GM19468 (cell line): ENCODE measurements at regions not wholly inside any gene's neighbourhood (a gene's known extent, or its start where the extent isn't known, plus 50 kb on each side); places are given as distances from the start of the nearest gene placed in this dataset.
"Not testable (repeated sequence)": the region's sequence is repeated elsewhere in the genome, so short reads cannot be mapped to it uniquely, and the experiment has no call there.

Experiments used
- ATAC-seq: cut with Tn5 transposase; IDR thresholded peaks from one replicate; pipeline ENCODE4 v1.9.1; 2021; ENCODE audit warnings: mild to moderate bottlenecking, moderate library complexity, moderate number of reproducible peaks; ENCODE audit not compliant: unreplicated experiment; ENCODE audit errors: extremely low read depth

DNA sequence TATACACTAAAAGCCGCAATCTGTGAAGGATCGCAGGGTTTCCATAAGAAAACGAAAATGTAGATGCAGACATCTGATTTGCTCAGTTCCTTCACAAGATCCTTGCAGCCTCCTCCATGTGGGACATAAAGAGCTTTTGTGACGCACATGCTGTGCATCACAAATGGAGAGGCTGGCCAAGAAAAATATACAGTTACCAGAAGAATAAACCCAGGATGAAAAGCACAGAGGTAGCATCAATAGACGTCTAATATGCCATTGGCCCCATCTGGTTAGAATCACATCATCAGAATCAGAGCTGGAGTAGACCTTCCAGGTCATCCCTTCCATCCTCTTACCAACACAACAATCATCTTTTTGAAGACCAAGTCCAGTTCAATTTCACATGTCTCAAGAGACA, 517.4 kb downstream of the RAB28 start:
- no peak for ATAC-seq

DNA sequence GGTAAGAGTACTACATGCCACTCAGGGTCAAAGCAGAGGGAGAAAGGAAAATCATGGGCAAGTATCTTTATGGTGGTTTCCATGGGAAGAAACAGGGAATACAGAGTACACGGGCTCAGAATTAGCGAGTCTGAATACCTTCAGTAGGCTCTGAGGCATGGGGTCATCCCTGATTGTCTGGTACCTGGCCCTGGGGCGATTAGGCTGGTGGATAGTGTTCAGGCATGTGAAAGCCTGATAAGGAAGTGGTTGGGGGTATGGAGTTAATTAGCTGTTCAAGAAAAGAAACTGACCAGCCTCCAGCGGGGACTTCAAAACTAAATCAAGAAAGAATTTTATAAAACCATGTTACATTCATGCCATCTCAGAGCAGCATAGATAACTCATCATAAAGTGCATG, 518.8 kb downstream of the RAB28 start:
- no peak for ATAC-seq

DNA sequence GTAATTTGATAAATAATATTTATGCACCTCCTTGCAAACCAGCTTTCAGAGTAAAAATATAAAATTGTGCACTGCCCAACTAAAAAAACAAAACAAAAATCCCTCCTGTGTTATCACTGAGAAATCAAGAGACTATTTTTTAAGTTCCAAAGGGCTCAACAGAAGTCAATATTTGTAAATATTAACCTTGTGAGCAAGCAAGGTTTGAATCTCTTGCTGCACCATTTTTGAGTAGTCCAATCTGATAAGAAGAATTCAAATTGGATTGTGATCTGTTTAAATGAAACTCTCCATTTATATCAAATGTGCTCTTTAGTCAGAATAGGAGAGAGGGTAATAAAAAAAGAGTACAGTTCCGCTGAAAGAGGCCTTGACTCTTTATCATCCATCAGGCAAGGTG, 520.2 kb downstream of the RAB28 start:
- no peak for ATAC-seq

DNA sequence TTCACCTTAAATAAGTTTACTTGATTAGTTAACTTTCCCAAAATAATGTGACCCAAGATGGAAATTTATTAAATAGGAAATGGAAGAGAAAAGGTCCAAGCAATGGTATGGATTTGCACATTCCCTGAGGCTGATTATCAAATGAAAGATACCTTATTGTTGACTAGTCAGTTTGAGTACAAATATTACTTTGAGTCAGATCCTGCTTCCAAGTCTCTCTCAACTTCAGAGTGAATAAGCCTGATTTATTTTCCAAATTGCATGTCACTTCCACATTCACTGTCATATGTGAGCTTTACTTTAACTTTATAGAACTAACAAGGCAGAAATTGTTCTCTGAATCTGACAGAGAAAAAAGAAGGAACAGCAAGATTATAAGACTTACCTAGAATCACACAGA, 520.8 kb downstream of the RAB28 start:
- no peak for ATAC-seq

DNA sequence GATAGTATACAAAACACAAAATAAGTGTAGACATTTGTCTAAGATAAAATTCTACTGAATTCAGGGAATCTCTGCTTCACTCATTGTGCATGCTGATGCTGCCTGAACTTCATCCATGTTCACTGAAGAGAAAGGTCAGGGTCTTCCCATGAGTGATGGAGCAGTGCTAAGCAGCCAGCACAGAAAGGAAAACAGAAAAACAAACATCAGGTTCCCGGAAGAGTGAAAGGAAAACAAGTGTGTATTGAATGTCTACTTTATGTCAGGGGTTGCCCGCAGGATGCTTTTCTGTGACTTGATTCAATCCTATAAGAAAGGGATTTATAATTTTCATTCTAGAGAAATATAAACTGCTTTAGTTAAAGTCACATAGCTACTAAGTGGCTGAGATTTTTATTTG, 522.4 kb downstream of the RAB28 start:
- ATAC-seq: no peak

DNA sequence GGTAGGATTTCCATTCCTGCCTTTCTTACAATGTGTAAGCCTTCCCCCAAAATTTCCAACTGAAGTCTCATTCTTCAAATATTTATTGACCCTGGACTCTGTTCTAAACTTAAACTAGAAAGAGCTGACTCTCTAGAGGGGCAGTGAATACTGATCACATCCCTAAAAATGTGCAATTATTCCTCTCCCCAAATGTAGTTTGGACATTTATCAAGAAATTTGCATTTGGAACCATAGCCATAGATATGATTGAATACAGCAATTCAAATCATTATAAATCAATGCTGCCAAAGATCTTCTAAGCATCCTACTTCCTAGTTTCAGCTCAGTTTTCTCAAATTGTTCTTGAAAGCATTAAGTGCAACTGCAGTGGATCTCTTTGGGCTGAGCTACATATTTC, 525.7 kb downstream of the RAB28 start:
- ATAC-seq: no peak

DNA sequence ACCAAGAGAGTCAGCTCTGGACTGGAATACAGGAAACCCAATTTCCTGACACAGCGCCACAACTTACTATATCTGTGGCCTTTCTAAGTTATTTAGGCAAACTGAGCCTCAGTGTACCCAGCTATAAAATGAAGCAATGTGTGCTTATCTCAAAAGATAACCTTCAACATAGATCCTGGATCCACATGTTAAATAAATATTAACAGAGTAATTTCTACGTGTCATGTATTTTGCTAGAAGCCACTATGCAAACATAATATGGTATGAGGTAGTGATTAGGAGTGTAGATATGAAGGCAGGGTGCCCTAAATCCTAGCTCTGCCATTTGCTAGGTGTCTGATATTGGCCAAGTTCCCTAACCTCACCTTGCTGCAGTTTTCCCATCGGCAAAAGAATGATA, 527.0 kb downstream of the RAB28 start:
- no peak for ATAC-seq

DNA sequence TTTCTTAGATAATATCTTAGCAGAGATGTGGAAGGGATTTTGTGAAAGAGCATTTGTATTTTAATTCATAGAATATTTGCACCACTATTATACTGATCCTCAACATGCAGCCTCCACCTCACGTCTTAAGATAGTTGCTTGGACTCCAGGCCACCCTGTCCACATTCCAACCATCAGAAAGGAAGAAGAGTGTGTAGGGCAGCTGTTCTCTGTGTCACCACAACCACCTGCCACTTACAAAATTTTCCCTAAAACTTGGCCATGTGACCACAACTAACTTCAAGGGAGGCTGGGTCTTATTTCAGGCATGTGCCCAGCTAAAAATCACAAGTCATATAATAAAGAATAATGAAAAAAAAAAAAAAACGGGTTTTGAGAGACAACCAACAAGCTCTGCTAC, 528.1 kb downstream of the RAB28 start:
- ATAC-seq: no peak

DNA sequence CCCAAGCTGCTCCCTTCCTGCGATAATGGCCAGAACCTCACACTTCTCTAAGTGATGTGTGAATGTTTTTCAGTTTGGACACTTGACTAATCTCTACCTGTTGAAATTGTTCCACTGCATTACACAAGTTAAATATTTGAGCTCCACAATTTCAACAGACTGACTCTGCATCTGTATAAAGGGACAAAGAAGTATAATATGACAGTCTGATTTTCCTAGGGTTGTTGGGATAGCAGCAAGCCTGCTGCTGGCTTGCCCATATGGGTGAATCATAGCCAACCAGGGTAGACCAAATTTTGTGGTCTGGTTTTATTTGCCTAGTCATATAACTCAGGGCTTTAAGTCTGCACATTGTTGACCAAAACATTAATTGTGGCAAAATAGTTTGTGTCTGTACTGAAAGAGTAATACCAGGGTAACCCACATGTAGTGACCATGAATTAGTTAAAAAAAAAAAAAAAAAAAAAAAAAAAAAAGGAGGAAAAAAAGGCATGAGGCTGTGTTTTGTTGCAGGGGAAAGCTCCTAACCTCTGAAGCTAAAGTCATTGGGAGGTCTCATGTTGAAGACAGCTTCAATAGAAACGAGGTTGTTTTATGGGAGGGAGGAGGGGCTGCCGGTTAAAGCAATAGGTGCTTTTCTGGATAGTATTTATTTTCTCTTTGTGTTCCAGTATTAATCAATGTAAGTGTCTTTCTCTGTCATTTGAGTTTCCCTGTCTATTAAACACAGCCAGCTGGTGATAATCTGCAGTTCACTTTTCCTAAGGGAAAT, 534.2 kb downstream of the RAB28 start:
- ATAC-seq: no peak

DNA sequence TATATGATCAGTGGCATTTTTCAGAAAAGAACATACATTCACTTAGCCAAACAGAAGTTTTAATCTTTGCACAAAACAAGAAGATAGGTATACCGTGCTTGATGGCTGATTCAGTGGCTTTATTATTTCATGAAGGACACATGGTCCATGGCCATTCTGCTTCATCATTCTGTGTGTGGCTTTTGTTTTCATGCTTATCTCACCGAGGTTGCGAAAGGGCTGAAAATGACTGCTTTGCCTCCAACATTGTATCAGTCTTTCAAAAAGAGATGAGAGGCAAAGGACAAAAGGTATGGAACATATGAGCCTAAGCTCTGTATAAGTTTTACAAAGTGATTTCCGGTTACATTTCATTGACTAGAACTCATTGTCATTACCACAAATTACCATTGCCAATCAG, 541.1 kb downstream of the RAB28 start:
- ATAC-seq: no peak

DNA sequence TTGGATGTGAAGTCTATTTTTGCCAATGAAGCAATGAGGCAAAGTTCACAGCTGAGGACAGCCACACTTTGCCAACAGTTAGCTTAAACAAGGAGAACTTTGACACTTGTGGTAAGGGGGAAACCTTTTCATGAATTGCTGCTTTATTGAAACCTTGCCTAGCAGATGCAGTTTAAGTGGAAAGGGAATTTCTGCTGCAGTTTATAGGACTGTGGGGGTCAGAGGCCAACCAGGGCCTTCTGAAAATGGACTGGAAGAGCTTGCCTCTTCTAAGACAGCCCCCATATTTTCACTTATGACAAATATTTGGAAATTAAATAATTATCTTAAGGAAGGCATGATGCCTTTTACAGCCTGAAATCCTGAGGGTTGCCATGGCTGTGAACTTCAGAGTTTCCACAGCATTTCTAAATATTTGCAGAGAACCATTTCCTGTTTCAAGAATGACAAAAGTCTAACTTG, 550.3 kb downstream of the RAB28 start:
- ATAC-seq: no peak

DNA sequence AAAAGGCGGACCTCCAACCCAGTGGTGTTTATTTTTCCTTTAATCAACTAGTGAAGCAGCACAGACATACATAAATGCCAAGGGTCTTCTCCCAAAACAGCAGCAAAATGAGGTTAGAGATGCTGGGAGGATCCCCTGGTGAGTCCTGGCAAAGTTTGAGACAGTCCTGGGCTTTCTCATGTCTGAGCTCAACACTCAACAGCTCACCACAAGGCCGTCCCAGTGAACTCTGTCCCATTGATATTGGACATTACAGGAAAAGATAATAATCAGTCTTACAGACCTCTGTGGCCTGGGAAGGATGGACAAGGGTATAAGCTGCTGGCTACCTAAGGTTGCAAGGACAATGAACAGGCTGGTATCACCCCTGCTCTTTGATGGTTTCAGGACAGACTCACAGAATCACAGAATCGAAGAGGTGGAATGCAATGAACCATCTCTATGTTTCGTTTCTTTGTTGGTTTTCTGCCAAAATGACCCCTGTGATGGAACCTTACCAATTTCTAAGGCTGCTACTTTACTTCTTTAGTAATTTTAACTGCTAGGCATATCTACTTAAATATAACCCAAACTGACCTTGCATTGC, 551.8 kb downstream of the RAB28 start:
- ATAC-seq: no peak

DNA sequence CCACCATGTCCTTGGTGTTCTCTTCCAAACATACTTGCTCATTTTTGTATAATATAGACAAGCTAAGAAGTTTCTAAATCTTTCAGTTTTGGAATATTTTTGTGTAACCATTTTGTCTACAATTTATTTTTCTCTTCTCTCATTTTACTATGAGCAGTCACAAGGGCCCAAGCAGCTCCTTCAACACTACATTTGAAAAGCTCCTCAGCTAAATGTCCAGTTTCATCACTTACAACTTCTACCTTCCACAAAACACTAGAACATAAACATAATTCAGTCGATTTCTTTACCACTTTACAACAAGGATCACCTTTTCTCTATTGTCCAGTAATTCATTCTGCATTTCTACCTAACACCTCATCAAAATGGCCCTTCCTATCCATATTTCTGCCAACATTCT, 554.4 kb downstream of the RAB28 start:
- ATAC-seq: no peak

DNA sequence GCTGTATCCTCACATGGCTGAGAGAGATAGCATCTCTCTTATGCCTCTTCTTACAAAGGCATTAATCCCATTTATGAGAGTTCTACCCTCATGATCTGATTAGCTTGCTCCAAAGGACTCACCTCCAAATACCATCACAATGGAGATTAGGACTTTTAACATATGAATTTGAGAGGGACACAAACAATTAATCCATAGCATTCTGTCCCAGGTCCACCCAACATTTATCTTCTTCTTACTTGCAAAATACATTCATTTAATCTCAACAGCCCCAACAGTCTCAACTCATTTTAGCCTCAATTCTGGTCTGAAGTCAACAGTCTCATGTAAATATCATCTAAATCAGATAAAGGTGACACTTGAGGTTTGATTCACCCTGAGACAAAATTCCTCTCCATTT, 555.4 kb downstream of the RAB28 start:
- ATAC-seq: no peak

DNA sequence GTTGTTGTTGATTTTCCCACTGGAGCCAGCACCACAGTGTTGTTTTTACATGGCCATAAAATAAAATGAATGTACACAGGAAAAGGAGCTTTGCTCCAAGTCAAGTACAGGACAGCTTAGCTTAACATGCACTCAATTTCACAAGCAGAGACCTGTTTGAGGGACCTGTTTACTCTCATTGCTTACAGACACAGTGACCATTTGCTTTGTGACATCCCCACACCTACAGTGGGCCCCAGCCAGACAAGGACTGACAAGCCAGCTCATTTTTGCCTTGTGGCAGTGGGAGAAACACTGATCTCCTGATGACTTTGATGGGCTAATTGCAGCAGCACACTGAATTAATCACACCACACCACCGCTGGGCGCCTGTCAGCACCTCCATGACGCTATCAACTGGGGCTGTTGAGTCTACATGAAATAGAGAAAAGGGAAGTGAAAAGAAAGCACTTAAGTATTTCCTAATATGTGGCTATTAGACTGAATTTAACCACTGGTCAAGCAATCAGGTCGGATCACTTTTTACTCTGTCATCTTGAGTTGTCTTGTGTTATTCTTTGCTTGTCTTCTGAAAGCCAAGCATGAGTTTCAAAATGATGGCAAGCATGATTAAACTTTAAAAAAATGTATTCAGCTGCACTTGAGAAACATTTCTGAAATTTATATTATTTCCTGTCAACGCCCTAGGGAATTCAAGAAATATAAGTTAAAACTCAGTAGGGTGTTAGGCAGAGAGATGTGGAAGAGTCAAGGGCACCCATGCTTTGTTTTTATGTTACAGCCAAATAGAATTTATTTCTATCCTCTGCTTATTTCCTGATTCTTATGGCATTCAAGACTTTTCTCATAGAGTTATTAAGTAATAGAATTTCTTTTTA, 557.7 kb downstream of the RAB28 start:
- ATAC-seq: no peak

DNA sequence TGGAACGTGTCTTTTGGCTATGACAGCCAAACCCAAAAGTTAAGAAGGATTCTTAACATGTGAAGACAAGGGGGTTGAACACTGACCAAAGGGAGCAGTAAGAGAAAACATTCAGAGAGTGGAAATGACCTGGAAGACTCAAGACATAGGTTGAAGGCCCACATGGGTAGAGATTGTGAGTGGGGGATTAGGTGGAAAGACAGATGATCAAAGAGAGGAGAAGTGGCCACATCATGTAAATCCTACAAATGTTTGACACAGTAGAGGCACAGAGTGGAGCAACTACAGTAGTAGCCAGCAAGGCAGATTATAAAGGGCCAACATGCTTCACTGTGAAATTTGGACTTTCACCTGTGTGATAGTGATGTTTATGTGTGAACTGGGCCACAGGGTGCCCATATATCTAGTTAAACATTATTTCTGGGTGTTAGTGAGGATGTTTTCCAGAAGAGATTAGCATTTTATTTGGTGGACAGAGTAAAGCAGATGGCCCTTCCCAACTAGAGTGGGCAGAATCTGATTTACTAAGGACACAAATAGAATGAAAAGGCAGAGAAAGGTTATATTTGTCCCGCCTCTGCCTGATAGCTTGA, 559.3 kb downstream of the RAB28 start:
- no peak for ATAC-seq

DNA sequence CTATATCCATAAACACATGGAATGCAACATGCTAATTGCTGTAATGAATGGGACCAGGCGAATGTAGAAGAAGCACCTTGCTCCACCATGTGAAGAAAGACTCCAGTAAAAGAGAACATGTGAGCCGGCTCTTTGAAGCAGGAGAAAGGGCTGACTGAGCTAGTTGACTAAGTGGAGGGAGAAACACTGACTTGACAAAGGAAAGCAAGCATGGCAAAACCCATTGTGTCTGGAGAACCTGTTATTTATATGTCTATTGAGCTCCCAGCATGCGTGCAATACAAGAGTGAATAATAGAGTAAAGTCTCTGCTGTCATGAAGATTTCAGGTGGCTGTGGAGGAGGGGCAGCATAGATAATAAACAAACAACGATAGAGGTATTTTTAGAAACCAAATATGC, 559.9 kb downstream of the RAB28 start:
- no peak for ATAC-seq

DNA sequence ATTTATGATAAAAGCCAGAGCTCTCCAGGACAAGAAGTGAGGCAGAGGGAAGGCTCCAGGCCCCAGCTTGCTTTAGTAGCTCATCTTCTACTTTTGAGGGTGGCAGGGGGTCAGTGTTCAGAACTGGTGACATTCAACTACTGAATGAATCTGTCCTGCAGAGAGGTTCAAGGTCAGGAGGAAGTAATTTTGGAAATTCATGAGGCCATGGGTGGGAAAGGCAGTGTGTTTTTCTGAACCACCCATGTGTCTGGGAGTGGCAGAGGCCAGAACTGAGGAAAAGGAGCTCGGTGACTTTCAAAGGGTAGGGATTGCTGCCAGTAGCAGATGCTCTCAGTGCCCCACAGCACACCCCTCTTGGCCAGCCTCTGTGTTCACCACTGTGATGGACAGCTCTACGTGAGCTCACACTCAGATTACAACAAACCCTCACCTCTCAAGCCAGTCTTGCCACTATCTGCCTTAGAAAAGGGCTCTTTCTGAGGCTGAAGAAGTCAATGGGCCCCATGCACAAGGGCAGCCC, 571.2 kb downstream of the RAB28 start:
- ATAC-seq: no peak

DNA sequence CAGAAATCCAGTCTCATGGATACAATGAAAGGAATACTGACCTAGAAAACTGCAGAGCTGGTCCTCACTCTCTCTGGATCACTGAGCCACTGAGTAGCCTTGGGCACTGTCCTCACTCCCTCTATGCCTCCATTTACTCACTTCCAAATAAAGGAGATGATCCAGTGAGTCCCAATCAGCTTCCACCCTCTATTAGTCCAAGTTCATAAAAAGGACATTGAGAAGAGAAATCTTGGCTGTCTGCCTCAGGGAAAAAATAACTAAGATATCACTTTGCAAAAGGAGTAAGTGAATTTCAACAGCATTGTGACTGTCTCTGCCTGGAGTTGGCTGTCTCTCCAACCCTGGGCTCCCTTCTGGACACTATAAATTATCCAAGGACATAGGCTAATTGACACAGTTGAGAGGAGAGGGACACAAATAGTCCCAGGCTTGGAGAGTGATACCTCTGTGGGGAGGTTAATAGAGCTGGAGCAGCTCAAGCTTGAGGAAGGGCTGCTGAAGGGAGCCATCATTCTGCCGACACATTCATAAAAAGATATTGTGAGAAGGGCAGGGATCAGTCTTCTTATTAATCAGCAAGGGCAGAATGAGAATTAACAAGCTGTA, 572.3 kb downstream of the RAB28 start:
- no peak for ATAC-seq

DNA sequence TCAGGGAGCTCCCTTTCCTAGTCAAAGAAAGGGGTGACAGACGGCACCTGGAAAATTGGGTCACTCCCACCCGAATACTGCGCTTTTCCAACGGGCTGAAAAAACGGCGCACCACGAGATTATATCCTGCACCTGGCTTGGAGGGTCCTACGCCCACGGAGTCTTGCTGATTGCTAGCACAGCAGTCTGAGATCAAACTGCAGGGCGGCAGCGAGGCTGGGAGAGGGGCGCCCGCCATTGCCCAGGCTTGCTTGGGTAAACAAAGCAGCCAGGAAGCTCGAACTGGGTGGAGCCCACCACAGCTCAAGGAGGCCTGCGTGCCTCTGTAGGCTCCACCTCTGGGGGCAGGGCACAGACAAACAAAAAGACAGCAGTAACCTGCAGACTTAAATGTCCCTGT, 580.5 kb downstream of the RAB28 start:
- not testable (repeated sequence) for ATAC-seq
